BLaER1 treated with 17β-estradiol and CSF1 and Interleukin-3, amounts not matched to agents 10 nM and 100 nM (cell line): ENCODE measurements at regions not wholly inside any gene's neighbourhood (a gene's known extent, or its start where the extent isn't known, plus 50 kb on each side); places are given as distances from the start of the nearest gene placed in this dataset.
"Not testable (repeated sequence)": the region's sequence is repeated elsewhere in the genome, so short reads cannot be mapped to it uniquely, and the experiment has no call there.

Source experiments
- H3K27ac ChIP-seq, 11 experiments: shearing (Covaris generic); formaldehyde crosslinking; 2 replicates each; pipeline ENCODE4 v1.8.1; 2022
- H3K27me3 ChIP-seq, 11 experiments: shearing (Covaris generic); formaldehyde crosslinking; 2 replicates each; pipeline ENCODE4 v1.8.1; 2022
- H3K36me3 ChIP-seq, 11 experiments: shearing (Covaris generic); formaldehyde crosslinking; 2 replicates each; pipeline ENCODE4 v1.8.1; 2022
- H3K4me1 ChIP-seq, 10 experiments: shearing (Covaris generic); formaldehyde crosslinking; 2 replicates each; pipeline ENCODE4 v1.8.1; 2022
- H3K4me2 ChIP-seq, 11 experiments: shearing (Covaris generic); formaldehyde crosslinking; 2 replicates each; pipeline ENCODE4 v1.8.1; 2022
- H3K4me3 ChIP-seq, 10 experiments: shearing (Covaris generic); formaldehyde crosslinking; 2 replicates each; pipeline ENCODE4 v1.8.1; 2022
- H3K9ac ChIP-seq, 11 experiments: shearing (Covaris generic); formaldehyde crosslinking; 2 replicates each; pipeline ENCODE4 v1.8.1; 2022
- H3K9me3 ChIP-seq, 11 experiments: shearing (Covaris generic); formaldehyde crosslinking; replicated peaks in 1 of 11; 2 replicates each; pipeline ENCODE4 v1.8.1; 2022
- H4K20me1 ChIP-seq, 11 experiments: shearing (Covaris generic); formaldehyde crosslinking; 2 replicates each; pipeline ENCODE4 v1.8.1; 2022
- Cebpa-rat ChIP-seq, 11 experiments: shearing (Covaris generic); IDR thresholded peaks; 2 replicates each; pipeline ENCODE4 v1.8.1; 2022

DNA sequence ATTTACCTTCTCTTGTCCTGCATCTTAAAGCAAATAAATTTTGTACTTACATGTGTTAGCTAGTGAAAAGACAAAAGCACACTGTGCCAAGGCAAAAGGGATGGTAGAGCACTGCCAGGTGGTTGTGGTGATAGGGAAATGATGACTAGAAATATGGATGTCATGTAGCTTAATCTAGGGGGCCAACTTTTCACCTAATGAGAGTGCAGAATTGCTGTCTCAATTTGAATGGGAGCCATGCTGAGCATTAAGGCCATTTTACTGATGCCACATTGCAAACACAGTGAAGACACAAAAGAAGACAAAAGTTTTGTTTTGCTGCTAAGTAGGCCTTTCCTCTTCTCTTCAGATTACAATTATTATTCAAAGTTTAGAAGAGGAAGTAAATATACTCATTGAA, 274.7 kb downstream of the PDCD6IP start:
- Histone ChIP-seq H3K9ac (no peak overlapping the region), H3K36me3 (no peaks in the 10 kb centered on the region; a peak in 1 of 22 replicates), H3K9me3 (peaks cover 0 to 8% (median 6%) of the 10 kb centered on the region in 11 experiments; a peak in 7 of 22 replicates), H3K4me2 (peak overlapping the region in 8 of 11 experiments; percentile 41 to 67 (median 54); a peak in 17 of 22 replicates), H3K27ac (no peak overlapping the region), H3K27me3 (no peaks in the 10 kb centered on the region), H3K4me3 (no peak overlapping the region), H4K20me1 (no peaks in the 10 kb centered on the region), H3K4me1 (peaks cover 0 to 29% (median 21%) of the 10 kb centered on the region in 10 experiments; a peak in 16 of 20 replicates)
- no peak for TF ChIP-seq Cebpa-rat (IDR thresholded peaks at IDR 0.05)

DNA sequence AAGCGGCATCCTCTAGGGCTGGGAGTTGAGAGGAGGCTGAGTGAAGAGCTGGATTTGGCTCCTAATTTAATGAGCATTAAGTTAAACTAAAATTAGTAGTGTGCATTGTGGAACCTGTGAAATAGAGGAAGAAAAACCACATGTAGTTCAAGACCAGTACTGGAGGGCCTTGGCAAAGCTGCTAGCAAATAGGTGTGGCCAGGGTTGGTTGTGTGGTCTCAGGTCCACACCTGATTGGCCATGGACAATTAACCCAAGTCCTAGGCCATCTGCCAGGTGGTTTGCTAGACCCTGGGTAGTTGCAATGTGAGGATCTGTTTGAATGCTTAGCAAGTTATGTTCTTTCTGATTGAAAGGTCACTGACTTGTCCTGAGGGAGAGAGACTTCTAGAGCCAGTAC, 275.5 kb downstream of the PDCD6IP start:
- H3K4me1 ChIP-seq: peaks cover 0 to 27% (median 21%) of the 10 kb centered on the region in 10 experiments; a peak in 16 of 20 replicates
- H3K27ac ChIP-seq: no peak overlapping the region
- no peaks in the 10 kb centered on the region for H4K20me1 ChIP-seq
- no peak for TF ChIP-seq Cebpa-rat (IDR thresholded peaks at IDR 0.05)
- H3K36me3 ChIP-seq: no peaks in the 10 kb centered on the region; a peak in 1 of 22 replicates
- H3K27me3 ChIP-seq: no peaks in the 10 kb centered on the region
- peak overlapping the region in 6 of 11 experiments; percentile 25 to 64 (median 54); a peak in 3 of 22 replicates for H3K4me2 ChIP-seq
- no peak overlapping the region for H3K9ac ChIP-seq
- peaks cover 0 to 8% (median 6%) of the 10 kb centered on the region in 11 experiments; a peak in 7 of 22 replicates for H3K9me3 ChIP-seq
- H3K4me3 ChIP-seq: no peak overlapping the region

DNA sequence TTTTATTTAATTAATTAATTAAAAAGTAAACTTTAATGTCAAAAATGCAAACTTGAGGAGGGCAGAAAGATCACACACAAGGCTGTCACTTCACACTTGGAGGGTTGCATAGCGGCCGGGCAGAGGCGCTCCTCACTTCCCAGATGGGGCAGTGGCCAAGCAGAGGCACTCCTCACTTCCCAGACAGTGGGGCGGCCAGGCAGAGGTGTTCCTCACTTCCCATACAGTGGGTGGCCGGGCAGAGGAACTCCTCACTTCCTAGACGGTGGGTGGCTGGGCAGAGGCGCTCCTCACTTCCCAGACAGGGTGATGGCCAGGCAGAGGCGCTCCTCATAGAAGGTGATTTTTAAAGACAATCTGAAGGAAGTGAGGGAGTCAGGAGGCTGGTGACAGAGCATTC, 277.5 kb downstream of the PDCD6IP start:
- no peak overlapping the region for H3K9ac ChIP-seq
- H3K27me3 ChIP-seq: no peaks in the 10 kb centered on the region
- no peak overlapping the region for H3K4me3 ChIP-seq
- H3K9me3 ChIP-seq: peaks cover 0 to 8% (median 6%) of the 10 kb centered on the region in 11 experiments; a peak in 7 of 22 replicates
- no peaks in the 10 kb centered on the region for H4K20me1 ChIP-seq
- no peak overlapping the region for H3K4me2 ChIP-seq
- H3K27ac ChIP-seq: no peak overlapping the region
- peaks cover 0 to 27% (median 21%) of the 10 kb centered on the region in 10 experiments; a peak in 16 of 20 replicates for H3K4me1 ChIP-seq
- no peak for TF ChIP-seq Cebpa-rat (IDR thresholded peaks at IDR 0.05)
- no peaks in the 10 kb centered on the region; a peak in 1 of 22 replicates for H3K36me3 ChIP-seq

DNA sequence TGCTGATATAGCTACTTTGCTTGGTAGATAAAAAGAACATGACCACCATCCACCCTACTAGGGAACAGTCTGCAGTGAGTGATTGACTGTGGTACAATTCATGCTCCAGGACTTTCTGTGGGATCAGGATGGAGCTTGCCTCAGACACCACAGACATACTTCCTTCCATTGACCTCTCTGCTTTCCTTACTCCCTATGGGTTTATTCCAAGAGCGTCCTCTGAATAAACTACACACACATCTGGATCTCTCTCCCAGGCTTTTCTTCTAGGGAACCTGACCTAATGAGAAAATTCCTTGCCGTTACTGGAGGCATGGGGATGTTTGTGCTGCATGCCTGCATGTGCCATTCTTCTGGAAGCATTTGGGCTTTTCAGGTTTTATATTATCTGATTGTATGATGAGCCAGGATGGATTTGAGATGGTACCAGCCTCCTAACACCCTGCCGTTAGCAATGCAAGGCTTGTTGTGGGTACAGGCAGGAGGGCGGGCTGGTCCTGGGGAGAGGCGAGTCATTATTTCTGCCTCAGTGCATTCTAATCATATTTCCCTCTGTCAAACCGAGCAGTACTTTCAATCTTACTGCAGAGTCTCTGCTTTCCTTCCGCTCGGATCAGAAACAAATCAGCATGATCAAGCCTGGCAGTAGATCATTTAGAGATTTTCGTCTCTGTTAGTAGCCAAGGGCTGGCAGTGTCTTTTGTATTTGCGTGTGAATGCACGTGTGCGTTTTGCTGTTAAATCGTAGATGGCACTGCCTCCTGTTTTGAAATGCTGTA, 279.2 kb downstream of the PDCD6IP start:
- no peak overlapping the region for H3K27ac ChIP-seq
- H3K9ac ChIP-seq: no peak overlapping the region
- no peak overlapping the region for H3K4me2 ChIP-seq

DNA sequence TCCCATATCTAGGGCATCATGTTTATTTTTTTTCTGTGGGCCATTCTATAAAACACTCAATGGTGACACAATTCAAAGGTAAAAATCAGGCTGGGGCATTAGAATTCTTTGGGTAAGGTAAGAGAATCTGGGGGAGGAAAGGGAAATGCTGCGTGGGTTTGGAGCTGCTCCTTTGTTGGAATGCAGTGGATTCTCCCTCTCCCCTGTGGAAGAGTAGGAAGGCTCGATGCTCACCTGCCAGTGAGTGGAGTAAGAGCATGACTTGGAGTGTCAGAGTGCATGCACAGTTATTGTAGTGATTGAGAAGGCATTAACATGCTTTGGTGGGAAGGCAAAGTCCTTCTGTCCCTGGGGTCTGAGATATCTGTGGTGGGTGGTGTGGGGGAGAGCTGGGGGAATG, 280.0 kb downstream of the PDCD6IP start:
- TF ChIP-seq Cebpa-rat (IDR thresholded peaks at IDR 0.05): no peak
- Histone ChIP-seq H3K4me3 (no peak overlapping the region), H3K9ac (no peak overlapping the region), H3K27me3 (no peaks in the 10 kb centered on the region), H3K27ac (no peak overlapping the region), H4K20me1 (no peaks in the 10 kb centered on the region), H3K9me3 (peaks cover 0 to 8% (median 6%) of the 10 kb centered on the region in 11 experiments; a peak in 7 of 22 replicates), H3K4me2 (no peak overlapping the region), H3K36me3 (no peaks in the 10 kb centered on the region; a peak in 1 of 22 replicates), H3K4me1 (peaks cover 0 to 10% (median 7%) of the 10 kb centered on the region in 10 experiments; a peak in 9 of 20 replicates)

More for the DNA sequence above, 279.2 kb downstream of the PDCD6IP start:
- no peak for TF ChIP-seq Cebpa-rat (IDR thresholded peaks at IDR 0.05)
- Histone ChIP-seq H3K4me3 (no peak overlapping the region), H3K27me3 (no peaks in the 10 kb centered on the region), H3K36me3 (no peaks in the 10 kb centered on the region; a peak in 1 of 22 replicates), H3K4me1 (peaks cover 0 to 18% (median 15%) of the 10 kb centered on the region in 10 experiments; a peak in 16 of 20 replicates), H3K9me3 (peaks cover 0 to 8% (median 6%) of the 10 kb centered on the region in 11 experiments; a peak in 7 of 22 replicates), H4K20me1 (no peaks in the 10 kb centered on the region)

DNA sequence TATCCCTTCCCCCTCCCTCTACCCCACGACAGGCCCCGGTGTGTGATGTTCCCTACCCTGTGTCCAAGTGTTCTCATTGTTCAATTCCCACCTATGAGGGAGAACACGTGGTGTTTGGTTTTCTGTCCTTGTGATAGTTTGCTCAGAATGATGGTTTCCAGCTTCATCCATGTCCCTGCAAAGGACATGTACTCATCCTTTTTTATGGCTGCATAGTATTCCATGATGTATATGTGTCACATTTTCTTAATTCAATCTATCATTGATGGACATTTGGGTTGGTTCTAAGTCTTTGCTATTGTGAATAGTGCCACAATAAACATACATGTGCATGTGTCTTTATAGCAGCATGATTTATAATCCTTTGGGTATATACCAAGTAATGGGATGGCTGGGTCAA, 281.4 kb downstream of the PDCD6IP start:
- H3K4me3 ChIP-seq, H4K20me1 ChIP-seq, H3K4me2 ChIP-seq, H3K9ac ChIP-seq, H3K27ac ChIP-seq, H3K36me3 ChIP-seq, H3K4me1 ChIP-seq, H3K27me3 ChIP-seq: not testable (repeated sequence)
- H3K9me3 ChIP-seq: peaks cover 0 to 12% (median 6%) of the 10 kb centered on the region in 11 experiments; a peak in 10 of 22 replicates

DNA sequence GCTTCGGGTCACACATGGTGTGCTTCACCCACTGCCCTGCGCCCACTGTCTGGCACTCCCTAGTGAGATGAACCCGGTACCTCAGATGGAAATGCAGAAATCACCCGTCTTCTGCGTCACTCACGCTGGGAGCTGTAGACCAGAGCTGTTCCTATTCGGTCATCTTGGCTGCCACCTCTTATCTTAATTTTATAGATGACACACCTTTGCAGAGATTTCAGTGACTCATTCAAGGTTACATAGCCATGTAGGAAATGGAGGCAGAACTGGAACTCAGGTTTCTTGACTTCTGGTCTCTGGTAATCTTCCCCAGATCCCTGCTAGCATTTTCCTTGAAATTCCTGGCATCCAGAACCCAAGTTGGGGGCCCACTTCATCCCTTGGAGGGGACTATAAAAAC, 291.9 kb downstream of the PDCD6IP start:
- H3K36me3 ChIP-seq, H3K4me1 ChIP-seq, H3K4me2 ChIP-seq, H3K9ac ChIP-seq, H3K27ac ChIP-seq, H4K20me1 ChIP-seq, H3K4me3 ChIP-seq, H3K27me3 ChIP-seq: not testable (repeated sequence)
- peaks cover 2 to 17% (median 11%) of the 10 kb centered on the region in 11 experiments; a peak in 18 of 22 replicates for H3K9me3 ChIP-seq

DNA sequence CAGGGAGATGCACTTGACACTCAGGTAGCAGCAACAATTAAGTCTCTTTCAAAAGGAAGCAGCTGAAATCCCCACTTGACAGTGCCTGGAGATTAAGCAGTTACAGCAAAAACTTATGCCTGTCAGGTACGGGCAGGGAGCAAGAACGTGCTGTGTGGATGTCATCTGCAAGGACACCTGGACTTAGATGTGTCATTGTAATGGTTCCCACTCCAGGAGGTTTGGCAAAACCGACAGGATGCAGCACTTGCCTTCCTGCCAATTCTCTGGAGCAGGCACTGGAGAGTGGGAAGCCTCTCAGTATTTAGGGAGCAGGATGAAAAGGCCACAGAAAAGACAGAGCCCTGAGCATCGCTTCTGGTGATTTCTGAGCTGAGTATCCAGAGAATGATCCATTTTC, 292.4 kb downstream of the PDCD6IP start:
- Histone ChIP-seq H3K4me3 (no peak overlapping the region), H3K9ac (no peak overlapping the region), H3K27me3 (no peaks in the 10 kb centered on the region), H3K4me1 (no peaks in the 10 kb centered on the region), H3K9me3 (peaks cover 2 to 17% (median 8%) of the 10 kb centered on the region in 11 experiments; a peak in 16 of 22 replicates), H3K36me3 (no peaks in the 10 kb centered on the region), H4K20me1 (no peaks in the 10 kb centered on the region), H3K27ac (no peak overlapping the region), H3K4me2 (no peak overlapping the region)
- TF ChIP-seq Cebpa-rat (IDR thresholded peaks at IDR 0.05): no peak

DNA sequence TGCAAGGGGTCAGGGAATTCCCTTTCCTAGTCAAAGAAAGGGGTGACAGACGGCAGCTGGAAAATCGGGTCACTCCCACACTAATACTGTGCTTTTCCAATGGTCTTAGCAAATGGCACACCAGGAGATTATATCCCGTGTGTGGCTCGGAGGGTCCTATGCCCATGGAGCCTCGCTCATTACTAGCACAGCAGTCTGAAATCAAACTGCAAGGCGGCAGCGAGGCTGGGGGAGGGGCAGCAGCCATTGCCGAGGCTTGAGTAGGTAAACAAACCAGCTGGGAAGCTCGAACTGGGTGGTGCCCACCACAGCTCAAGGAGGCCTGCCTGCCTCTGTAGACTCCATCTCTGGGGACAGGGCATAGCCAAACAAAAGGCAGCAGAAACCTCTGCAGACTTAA, 295.9 kb downstream of the PDCD6IP start:
- not testable (repeated sequence) for H3K4me3 ChIP-seq, H4K20me1 ChIP-seq, H3K4me1 ChIP-seq, H3K4me2 ChIP-seq, H3K27ac ChIP-seq, H3K36me3 ChIP-seq, H3K27me3 ChIP-seq, H3K9ac ChIP-seq
- H3K9me3 ChIP-seq: peaks cover 0 to 17% (median 9%) of the 10 kb centered on the region in 11 experiments; a peak in 16 of 22 replicates
